ENCODE measurements at regions not wholly inside any gene's neighbourhood (a gene's known extent, or its start where the extent isn't known, plus 50 kb on each side); places are given as distances from the start of the nearest gene placed in this dataset.

GRCh38 chr5:144566747-144567420 lies 396.2 kb downstream of the KCTD16 start:
- Mint-ChIP-seq H3K9me3 (peaks cover 5 to 44% (median 31%) of the 10 kb centered on the region in 9 donors), H3K27ac (no peak overlapping the region), H3K4me3 (no peak overlapping the region), H3K4me1 (no peaks in the 10 kb centered on the region), H3K27me3 (peaks cover 0 to 3% (median 0%) of the 10 kb centered on the region in 5 donors), H3K36me3 (peaks cover 0 to 18% (median 0%) of the 10 kb centered on the region in 3 donors)
- ATAC-seq (no peak), DNase-seq (no peak)
- POLR2A ChIA-PET = no interaction called here

- POLR2A ChIA-PET = no interaction called here
- H3K9me3 Mint-ChIP-seq = peaks cover 0 to 26% (median 4%) of the 10 kb centered on the region in 9 donors
- ATAC-seq (no peak), DNase-seq (no peak)
- H3K4me1 Mint-ChIP-seq = no peaks in the 10 kb centered on the region
- peaks cover 0 to 5% (median 0%) of the 10 kb centered on the region in 3 donors for H3K36me3 Mint-ChIP-seq
- H3K4me3 Mint-ChIP-seq = no peak overlapping the region
- H3K27me3 Mint-ChIP-seq = no peaks in the 10 kb centered on the region
- H3K27ac Mint-ChIP-seq = no peak overlapping the region
Observed at GRCh38 chr5:144549580-144549979, 378.9 kb downstream of the KCTD16 start.

- ATAC-seq (no peak), DNase-seq (no peak)
- H3K9me3 Mint-ChIP-seq = peaks cover 0 to 21% (median 4%) of the 10 kb centered on the region in 9 donors
- no peaks in the 10 kb centered on the region for H3K27me3 Mint-ChIP-seq
- peaks cover 0 to 5% (median 0%) of the 10 kb centered on the region in 3 donors for H3K36me3 Mint-ChIP-seq
- no peak overlapping the region for H3K4me3 Mint-ChIP-seq
- no peak overlapping the region for H3K27ac Mint-ChIP-seq
- POLR2A ChIA-PET = no interaction called here
- H3K4me1 Mint-ChIP-seq = no peaks in the 10 kb centered on the region
Observed at GRCh38 chr5:144548936-144549335, 378.3 kb downstream of the KCTD16 start.

GRCh38 chr5:144547098-144547499 lies 376.4 kb downstream of the KCTD16 start:
- no peak overlapping the region for H3K4me3 Mint-ChIP-seq
- peaks cover 0 to 20% (median 2%) of the 10 kb centered on the region in 9 donors for H3K9me3 Mint-ChIP-seq
- DNase-seq = no peak
- no peaks in the 10 kb centered on the region for H3K27me3 Mint-ChIP-seq
- POLR2A ChIA-PET = no interaction called here
- no peak for ATAC-seq
- H3K27ac Mint-ChIP-seq = no peak overlapping the region
- no peaks in the 10 kb centered on the region for H3K4me1 Mint-ChIP-seq
- peaks cover 0 to 5% (median 0%) of the 10 kb centered on the region in 3 donors for H3K36me3 Mint-ChIP-seq

- ATAC-seq = no peak
- Mint-ChIP-seq H3K27me3 (no peaks in the 10 kb centered on the region), H3K4me1 (no peaks in the 10 kb centered on the region), H3K36me3 (peaks cover 0 to 4% (median 0%) of the 10 kb centered on the region in 3 donors), H3K27ac (no peak overlapping the region), H3K9me3 (peaks cover 0 to 20% (median 9%) of the 10 kb centered on the region in 9 donors), H3K4me3 (no peak overlapping the region)
- POLR2A ChIA-PET = no interaction called here
- no peak for DNase-seq
Observed at GRCh38 chr5:144538845-144539244, 368.2 kb downstream of the KCTD16 start.
